Chondrocyte (in vitro differentiated cells): ENCODE measurements at regions not wholly inside any gene's neighbourhood (a gene's known extent, or its start where the extent isn't known, plus 50 kb on each side); places are given as distances from the start of the nearest gene placed in this dataset.

Experiments used
- DNase-seq: peaks from one replicate; pipeline ENCODE4 v3.0.0; 2021; ENCODE audit warnings: mixed read lengths, low spot score
- H3K27ac Mint-ChIP-seq: one replicate; pipeline ENCODE4 v1.8.0; 2021; ENCODE audit warnings: mild to moderate bottlenecking, moderate library complexity, mixed read lengths; ENCODE audit not compliant: unreplicated experiment
- H3K27me3 Mint-ChIP-seq: 2 replicates; pipeline ENCODE4 v1.8.0; 2021; ENCODE audit warnings: low read depth, mixed read lengths
- H3K36me3 Mint-ChIP-seq: 2 replicates; pipeline ENCODE4 v1.8.0; 2021; ENCODE audit warnings: low read depth, mixed read lengths
- H3K4me1 Mint-ChIP-seq: 2 replicates; pipeline ENCODE4 v1.8.0; 2021; ENCODE audit warnings: low read depth, mild to moderate bottlenecking, mixed read lengths
- H3K4me3 Mint-ChIP-seq: one replicate; pipeline ENCODE4 v1.8.0; 2021; ENCODE audit warnings: mild to moderate bottlenecking, moderate library complexity, mixed read lengths; ENCODE audit not compliant: unreplicated experiment
- H3K9me3 Mint-ChIP-seq: 2 replicates; pipeline ENCODE4 v1.8.0; 2021; ENCODE audit warnings: low read depth, mixed read lengths
- TF ChIP-seq, protein P1 (sequence below): fragments of 200-600 bp; sonication (generic); IDR thresholded peaks from 2 replicates; pipeline ENCODE4 v1.5.0; 2021; ENCODE audit warnings: antibody characterized with exemption, mild to moderate bottlenecking, moderate library complexity

DNA sequence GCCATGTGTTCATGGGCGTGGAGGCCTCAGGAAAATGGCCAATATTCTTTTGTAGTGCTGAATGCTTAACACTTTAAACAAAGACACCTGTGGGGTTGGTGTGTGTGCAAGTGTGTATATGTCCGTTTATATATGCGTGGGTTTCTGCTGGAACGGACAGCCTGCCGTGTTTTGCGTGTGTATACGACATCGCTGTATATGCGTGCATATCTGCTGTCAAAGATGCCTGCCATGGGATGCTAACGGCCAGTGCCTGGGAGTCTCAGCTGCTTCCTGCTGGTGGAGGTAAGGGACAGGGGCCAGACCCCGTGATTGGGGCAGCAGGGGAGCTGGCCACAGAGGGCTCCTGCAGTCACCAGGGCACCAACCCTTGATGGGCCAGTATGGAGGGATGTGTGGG, 216.3 kb upstream of the SHH start:
- peaks cover 17% of the 10 kb centered on the region for H3K27me3 Mint-ChIP-seq
- H3K36me3 Mint-ChIP-seq = no peaks in the 10 kb centered on the region
- no peaks in the 10 kb centered on the region for H3K4me1 Mint-ChIP-seq
- no peak overlapping the region for H3K27ac Mint-ChIP-seq
- no peak for DNase-seq
- H3K4me3 Mint-ChIP-seq = no peak overlapping the region
- TF ChIP-seq, protein P1, sequence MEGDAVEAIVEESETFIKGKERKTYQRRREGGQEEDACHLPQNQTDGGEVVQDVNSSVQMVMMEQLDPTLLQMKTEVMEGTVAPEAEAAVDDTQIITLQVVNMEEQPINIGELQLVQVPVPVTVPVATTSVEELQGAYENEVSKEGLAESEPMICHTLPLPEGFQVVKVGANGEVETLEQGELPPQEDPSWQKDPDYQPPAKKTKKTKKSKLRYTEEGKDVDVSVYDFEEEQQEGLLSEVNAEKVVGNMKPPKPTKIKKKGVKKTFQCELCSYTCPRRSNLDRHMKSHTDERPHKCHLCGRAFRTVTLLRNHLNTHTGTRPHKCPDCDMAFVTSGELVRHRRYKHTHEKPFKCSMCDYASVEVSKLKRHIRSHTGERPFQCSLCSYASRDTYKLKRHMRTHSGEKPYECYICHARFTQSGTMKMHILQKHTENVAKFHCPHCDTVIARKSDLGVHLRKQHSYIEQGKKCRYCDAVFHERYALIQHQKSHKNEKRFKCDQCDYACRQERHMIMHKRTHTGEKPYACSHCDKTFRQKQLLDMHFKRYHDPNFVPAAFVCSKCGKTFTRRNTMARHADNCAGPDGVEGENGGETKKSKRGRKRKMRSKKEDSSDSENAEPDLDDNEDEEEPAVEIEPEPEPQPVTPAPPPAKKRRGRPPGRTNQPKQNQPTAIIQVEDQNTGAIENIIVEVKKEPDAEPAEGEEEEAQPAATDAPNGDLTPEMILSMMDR = no peak
- peaks cover 8% of the 10 kb centered on the region for H3K9me3 Mint-ChIP-seq

DNA sequence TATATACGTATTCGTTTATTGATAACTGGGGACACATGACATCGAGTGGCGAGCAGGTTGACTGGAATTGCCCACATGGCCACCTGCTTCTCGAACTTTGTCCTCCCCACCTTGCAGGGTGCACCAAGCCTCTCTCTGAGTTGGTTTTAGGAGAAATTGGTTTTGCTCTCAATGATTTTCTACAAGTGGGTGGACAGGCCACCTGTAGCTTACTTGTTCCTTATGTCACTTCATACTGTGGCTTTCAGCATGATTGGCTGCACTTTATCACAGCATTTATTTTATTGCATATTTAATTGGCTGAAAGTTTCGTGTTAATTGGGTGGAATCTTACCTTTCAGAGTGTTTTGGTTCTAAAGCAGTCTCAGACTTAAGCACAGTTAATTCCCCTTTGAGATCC, 215.6 kb upstream of the SHH start:
- Mint-ChIP-seq H3K36me3 (no peaks in the 10 kb centered on the region), H3K27me3 (peaks cover 16% of the 10 kb centered on the region), H3K9me3 (peaks cover 3% of the 10 kb centered on the region), H3K27ac (no peak overlapping the region), H3K4me1 (no peaks in the 10 kb centered on the region), H3K4me3 (no peak overlapping the region)
- DNase-seq = no peak
- TF ChIP-seq, protein P1 = no peak

- Mint-ChIP-seq H3K27me3 (peaks cover 16% of the 10 kb centered on the region), H3K27ac (no peak overlapping the region), H3K4me1 (no peaks in the 10 kb centered on the region), H3K4me3 (no peak overlapping the region), H3K9me3 (no peaks in the 10 kb centered on the region), H3K36me3 (no peaks in the 10 kb centered on the region)
- DNase-seq = no peak
- TF ChIP-seq, protein P1 = no peak
These were observed 214.3 kb upstream of the SHH start for GRCh38 chr7:156026603-156027002.

DNA sequence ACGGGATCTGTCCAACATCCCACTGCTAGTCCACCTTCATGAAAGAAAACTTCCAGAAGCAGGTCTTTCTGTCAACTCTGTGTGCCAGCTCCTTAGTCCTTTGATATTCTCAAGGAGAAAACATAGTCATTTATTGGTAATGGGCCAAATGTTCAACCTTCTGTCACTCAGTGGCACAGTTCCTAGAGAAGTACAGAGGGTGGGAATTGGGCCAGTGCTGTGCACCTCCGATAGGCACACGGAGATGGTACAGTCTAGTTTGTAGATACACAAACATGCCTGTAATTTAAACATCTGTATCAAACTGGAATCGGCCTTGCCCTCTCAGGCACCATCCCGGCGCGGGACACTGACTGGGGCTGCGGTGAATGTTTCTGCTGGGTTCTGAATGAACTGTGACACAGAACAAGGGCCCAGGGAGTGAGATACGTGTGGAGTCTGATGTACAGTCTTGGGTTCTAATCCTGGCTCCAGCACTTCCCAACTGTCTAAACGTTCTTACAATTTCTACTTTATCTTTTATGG, 213.9 kb upstream of the SHH start:
- H3K36me3 Mint-ChIP-seq = no peaks in the 10 kb centered on the region
- H3K4me1 Mint-ChIP-seq = no peaks in the 10 kb centered on the region
- H3K27ac Mint-ChIP-seq = no peak overlapping the region
- no peaks in the 10 kb centered on the region for H3K9me3 Mint-ChIP-seq
- H3K4me3 Mint-ChIP-seq = no peak overlapping the region
- TF ChIP-seq, protein P1 = no peak
- peaks cover 16% of the 10 kb centered on the region for H3K27me3 Mint-ChIP-seq
- DNase-seq = no peak

DNA sequence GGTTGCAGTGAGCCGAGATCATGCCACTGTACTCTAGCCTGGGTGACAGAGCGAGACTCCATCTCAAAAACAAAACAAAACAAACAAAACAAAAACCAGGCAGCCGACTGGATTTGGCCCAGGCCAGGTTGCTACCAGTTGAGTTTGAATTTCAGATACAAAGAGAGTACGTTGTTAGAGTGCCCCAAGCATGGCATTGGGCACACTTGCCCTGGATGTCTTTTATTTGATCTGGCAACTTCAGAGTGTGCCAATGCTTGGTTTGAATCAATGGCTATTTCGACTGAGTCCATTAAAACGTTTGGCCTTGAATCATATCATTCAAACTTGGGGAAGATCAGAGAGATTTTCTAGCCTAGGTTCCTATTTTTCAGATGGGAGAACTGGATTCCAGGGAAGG, 213.4 kb upstream of the SHH start:
- no peaks in the 10 kb centered on the region for H3K9me3 Mint-ChIP-seq
- H3K27me3 Mint-ChIP-seq = peaks cover 16% of the 10 kb centered on the region
- no peak overlapping the region for H3K4me3 Mint-ChIP-seq
- TF ChIP-seq, protein P1 = no peak
- no peaks in the 10 kb centered on the region for H3K4me1 Mint-ChIP-seq
- no peak overlapping the region for H3K27ac Mint-ChIP-seq
- H3K36me3 Mint-ChIP-seq = no peaks in the 10 kb centered on the region
- no peak for DNase-seq
